Activated CD4-positive, alpha-beta T cell treated with anti-CD3 and anti-CD28 coated beads, Interleukin-2, Interleukin-4, amounts not matched to agents 100 ng/mL and 50 ng/mL, durations not matched to agents 16 hours and 8 hours (primary cell): ENCODE measurements at regions not wholly inside any gene's neighbourhood (a gene's known extent, or its start where the extent isn't known, plus 50 kb on each side); places are given as distances from the start of the nearest gene placed in this dataset.
A peak's percentile ranks its signal among the peaks of the same experiment; 100 is the strongest.

Experiments
- DNase-seq: peaks from one replicate; pipeline ENCODE4 v3.0.0-alpha.2; 2020; ENCODE audit warnings: low spot score

GRCh38 chr13:26989261-26989956 is 182.2 kb downstream of the USP12 start:
- DNase-seq: no peak

DNA sequence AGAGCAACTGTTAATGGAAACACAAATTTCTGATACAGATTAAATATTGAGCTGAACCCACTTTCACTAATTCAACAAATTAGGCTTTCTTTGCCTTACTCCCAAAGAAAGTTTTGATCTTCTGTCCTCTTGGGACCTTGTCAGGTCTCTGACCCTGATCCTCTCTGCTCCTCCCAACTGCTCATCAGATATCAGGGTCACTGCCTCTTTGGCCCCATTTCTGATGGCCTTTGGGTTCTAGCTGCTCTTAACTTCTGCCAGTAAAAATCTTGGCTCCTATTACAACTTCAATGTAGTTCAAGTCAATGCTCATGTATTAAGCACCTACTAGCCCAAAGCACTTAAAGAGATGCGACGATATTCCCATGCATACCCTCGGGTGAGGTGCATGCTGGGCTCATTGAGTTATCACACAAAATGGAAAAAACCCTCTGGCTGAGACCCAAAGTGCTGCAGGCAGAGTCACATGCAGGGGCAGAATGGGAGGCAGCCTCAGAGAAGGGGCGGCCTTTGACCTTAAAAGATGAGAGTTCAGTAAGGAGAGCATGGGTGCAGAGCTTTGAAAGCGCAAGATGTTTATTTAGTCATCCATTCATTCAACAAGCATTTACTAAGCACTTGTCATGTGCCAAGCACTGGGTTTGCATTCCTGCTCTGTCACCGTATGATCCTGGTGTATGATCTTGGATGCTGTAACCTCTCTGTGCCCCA is 183.4 kb downstream of the USP12 start:
- DNase-seq: no peak

GRCh38 chr13:26987486-26988013 is 184.1 kb downstream of the USP12 start:
- no peak for DNase-seq

DNA sequence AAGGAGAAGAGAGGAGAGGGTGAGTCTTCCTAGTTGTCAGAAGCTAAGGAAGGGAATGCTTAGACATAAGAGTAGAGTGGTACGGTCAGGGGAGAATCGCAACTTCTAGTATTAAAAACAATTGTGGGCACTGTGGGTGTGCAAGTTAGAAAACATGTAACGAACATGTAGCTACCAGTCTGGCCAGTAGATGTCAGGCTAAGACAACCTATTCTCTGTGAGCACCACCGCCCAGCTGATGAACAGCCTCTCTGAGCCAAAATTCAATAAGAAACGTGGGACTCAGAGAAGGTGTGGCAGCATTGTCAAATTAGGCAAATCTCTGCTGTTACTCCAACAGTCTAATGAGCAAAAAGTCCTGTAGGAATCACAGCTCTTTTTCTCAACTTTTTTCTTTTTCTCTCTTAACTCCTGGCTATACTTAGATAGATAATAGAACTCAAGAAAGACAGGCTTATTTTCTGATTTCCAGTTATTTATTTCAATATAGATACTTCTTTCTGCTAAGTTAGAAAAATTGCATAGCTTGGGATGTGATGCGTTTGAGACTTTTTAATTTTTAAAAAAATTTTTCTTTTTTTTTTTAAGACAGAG is 186.2 kb downstream of the USP12 start:
- DNase-seq: peak; percentile 88

GRCh38 chr13:26984337-26984736 is 187.3 kb downstream of the USP12 start:
- DNase-seq: no peak

DNA sequence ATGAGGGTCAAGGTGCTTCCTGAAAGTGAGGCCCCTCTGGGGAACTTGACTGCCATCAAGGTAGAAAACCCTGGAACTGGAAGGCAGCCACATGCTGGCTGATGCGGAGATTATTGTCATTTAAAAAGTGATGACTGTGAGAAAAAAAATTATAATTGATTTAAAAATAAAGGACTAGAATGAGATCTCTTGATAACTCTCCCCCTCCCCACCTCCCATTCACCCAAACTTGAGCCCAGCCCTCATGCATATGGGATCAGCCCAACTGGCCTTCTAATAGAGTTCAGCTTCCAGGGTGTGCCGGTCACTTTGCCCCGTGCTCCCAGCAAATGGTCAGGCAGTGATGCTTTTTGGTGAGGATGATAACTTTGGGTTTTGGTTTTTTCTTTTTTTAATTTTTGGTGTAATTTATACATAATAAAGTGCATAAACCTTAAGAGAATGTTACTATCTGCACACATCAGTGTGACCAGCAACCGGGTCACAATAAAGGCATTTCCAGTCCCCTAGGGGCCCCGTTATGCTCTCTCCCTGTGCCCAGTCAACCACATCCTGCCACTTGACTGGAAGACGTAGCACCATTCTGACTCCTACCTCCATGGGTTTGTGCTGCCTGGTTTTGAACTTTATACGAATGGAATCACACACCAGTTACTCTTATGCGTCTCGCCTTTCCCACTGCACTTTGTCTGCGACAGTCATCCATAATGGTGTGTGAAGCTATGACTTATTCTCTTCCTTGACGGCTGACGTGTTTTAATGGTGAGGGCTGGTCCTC is 187.9 kb downstream of the USP12 start:
- DNase-seq: peak; percentile 17

- DNase-seq: no peak
Measured at GRCh38 chr13:26980099-26981031, 191.2 kb downstream of the USP12 start.

GRCh38 chr13:26979334-26979733 is 192.3 kb downstream of the USP12 start:
- no peak for DNase-seq

GRCh38 chr13:26978081-26978860 is 193.3 kb downstream of the USP12 start:
- no peak for DNase-seq

DNA sequence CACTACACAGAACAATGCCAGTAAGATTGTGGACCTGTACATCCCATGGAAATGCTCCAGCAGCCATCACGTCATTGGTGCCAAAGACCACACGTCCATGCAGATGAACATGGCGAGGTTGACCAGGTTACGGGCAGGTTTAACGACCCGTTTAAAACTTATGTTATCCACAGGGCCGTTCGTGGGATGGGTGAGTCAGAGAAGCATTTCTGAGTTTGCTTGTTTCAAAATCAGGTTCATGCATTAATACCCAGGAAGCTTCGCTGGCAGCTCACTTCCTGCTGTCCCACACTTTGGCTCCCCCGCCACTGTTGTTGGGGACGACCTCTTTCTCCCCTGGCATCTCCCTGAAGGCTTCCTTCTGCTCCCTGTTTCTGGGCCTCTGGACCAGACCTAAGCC is 194.1 kb downstream of the USP12 start:
- DNase-seq: no peak

GRCh38 chr13:26976313-26976712 is 195.3 kb downstream of the USP12 start:
- DNase-seq: no peak

DNA sequence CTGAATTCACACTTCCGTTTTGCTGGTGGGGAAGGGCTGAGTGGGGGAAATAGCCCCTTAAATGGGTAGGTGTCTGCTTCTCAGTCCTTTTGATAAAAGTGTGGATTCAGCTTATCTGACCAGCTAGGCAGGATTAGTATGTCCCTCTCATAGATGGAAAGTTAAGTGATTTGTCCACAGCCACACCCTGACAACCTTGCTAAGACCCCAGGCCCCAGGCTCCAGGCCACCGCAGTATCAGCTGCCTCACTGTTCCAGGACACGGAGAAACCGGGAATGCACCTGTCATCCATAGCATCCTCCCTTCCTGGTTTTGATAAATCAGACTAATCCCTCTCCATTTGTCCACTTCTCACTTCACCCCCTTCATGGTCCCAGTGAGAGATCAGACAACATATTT is 197.7 kb downstream of the USP12 start:
- no peak for DNase-seq

- no peak for DNase-seq
Measured at GRCh38 chr13:26973295-26973694, 198.3 kb downstream of the USP12 start.

DNA sequence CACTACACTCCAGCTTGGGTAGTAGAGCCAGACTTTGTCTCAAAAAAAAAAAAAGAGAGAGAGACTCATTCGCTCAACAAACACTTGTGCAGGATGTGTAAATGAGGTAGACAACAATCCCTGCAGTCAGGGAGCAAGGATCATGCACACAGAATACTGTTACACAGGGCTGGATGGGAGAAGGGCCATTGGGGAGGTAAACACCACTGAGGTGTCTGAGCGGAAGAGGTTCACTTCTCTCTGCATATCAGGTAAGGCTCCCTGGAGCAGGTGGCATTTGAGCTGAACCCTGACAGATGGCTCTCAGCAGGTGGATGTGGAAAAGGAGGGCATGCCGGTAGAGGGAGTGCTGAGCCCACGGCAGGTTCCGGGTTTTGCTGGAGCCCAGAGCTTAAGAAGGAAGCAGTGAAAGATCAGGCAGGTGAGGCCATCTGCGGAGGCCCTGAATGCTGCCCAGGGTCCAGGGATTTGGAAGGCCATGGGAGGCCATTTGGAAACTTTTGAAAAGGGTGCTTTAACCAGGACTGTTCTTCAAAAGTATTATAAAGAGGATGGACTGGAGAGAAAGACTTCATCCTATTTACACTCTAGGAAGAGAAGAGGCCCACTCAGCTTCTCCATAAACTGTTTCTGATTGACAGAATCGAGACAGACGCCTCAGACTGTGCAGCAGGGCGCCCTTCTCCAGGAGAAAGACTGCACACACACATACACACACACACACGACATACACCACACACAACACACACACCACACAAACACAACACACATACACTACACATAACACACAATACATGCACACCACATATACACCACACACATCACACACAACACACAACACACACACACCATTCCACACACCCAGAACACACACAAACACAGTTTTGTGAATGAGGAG is 199.4 kb downstream of the USP12 start:
- peak; percentile 29 for DNase-seq

DNA sequence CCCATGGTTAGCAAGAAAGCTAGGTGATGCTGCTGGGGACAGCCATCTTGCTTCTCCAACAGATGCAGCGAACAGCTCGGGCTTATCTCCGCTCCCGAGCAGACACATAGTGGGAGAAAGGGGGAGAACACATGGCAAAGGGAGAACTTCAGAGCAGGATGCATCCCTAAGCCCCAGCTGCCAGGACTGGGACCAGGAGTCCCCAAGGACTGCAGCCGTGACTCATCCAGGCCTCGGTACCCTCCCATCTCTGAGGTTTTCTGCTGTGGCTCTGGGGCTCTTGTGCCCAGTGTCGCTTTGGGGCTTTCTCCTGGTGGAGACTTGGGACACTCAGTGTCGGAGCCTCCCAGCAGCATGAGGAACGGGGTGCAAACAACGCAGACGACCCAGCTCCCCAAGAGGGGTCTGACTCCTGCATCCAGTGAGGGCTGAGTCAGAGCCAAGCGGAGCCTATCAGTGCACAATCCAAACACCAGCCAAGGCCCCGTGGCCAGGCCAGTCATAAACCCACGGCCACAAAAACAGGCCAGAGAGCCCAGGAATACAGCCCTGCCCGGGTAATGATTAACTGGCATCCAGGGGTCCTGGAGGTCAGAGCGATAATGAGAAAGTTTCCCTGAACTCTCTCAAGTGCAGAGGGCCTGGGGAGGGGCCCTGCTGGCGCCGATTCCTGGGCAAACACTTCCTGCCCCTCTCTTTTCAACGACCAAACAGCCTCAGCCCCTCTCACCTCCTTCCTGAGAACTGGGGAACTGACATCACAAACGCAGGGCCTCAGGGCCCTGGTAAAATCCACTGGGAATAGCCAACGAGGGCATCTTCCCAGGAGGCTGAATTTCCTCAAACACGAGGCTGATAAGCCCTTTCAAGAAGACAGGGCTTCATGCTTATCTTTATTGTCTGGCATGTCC is 202.9 kb downstream of the USP12 start:
- no peak for DNase-seq

- DNase-seq: no peak
Measured at GRCh38 chr13:26967119-26968038, 204.2 kb downstream of the USP12 start.

DNA sequence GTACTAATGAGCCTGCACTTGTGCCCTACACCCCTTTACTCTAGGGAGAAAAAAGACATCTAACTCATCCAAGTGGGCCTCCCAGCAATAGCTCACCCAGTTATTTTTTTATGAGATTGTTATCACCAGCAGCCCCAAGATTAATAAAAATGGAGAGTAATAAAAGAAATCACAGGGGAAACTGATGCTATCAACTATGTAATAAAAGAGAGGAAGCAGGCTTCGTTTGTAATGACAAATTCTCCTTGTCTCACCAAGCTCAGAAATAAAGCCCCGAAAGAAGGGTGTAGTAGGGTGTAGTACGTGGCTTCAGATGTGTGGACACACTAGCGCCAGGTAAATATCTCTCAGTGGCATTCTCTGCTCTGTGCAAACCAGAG is 204.9 kb downstream of the USP12 start:
- no peak for DNase-seq
